NOMO-1 treated with DMSO at 0.1 percent for 48 hours (cell line): ENCODE measurements at regions not wholly inside any gene's neighbourhood (a gene's known extent, or its start where the extent isn't known, plus 50 kb on each side); places are given as distances from the start of the nearest gene placed in this dataset.

ENCODE experiments used
- DNase-seq: peaks from one replicate; lab custom pipeline; 2025; ENCODE audit not compliant: unreplicated experiment; lab: John Stamatoyannopoulos, UW

DNA sequence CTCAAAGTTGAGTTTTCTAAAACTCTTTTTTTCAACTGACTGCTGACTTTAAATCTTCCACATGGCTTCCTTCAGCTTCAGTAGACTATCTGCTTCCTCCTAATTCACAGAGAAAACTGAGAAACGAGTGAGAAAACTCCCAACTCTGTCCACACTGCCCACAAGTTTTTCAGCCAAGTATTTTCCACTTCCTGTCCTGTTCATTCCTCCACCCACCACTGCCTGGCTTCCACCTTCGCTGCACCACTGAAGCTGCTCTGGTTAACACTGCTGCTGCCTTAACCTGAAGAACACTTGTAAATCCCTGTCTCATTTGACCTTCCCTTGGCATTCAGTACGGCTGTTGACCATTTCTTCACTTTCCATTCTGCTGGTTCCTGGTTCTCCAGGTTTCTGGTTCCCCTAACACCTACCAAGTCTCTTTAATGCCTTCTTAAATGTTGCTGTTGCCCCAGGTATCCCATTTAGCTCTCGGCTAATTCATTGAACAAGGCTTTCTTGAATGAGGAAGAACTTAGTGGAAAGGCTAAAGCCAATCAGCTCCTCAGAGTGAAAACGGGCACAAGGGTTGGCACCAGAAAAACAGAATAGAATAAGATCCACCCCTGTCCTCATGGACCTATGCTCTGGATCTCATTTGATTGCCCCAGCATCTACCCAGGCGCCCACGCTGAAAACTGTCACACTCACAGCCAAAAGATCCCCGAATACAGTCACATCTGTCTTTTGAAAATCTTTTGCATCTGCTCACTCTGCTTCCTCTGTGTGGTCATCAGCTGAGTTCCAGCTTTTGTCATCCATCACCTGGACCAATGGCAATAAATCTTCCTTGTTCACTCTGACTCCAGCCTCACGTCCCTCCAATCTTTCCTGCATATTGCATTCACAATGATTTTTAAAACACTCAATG is 104.4 kb upstream of the TAB2 start:
- DNase-seq: peak; percentile 8

GRCh38 chr6:149213829-149214228 is 103.7 kb upstream of the TAB2 start:
- no peak for DNase-seq

DNA sequence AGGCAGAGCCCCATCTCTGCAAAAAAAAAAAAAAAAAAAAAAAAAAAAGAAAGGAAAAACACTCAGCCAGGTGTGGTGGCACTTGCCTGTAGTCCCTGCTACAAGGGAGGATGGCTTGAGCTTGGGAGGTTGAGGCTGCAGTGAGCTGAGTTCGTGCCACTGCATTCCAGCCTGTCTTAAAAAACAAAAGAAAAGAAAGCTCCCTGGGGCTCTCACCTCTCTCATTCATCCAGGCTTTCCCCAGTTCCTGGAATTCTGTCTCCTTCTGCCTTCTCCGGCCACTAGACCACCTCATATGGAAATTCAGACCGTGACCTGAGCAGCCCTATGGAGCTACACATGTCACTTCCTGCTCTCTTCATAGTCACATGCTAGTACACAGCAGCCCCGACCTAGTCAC is 101.1 kb upstream of the TAB2 start:
- no peak for DNase-seq

- no peak for DNase-seq
These were observed 100.0 kb upstream of the TAB2 start for GRCh38 chr6:149217466-149217888.

GRCh38 chr6:149218471-149218870 is 99.0 kb upstream of the TAB2 start:
- no peak for DNase-seq

- no peak for DNase-seq
These were observed 98.6 kb upstream of the TAB2 start for GRCh38 chr6:149218915-149219314.

- no peak for DNase-seq
These were observed 96.4 kb upstream of the TAB2 start for GRCh38 chr6:149220882-149221773.

DNA sequence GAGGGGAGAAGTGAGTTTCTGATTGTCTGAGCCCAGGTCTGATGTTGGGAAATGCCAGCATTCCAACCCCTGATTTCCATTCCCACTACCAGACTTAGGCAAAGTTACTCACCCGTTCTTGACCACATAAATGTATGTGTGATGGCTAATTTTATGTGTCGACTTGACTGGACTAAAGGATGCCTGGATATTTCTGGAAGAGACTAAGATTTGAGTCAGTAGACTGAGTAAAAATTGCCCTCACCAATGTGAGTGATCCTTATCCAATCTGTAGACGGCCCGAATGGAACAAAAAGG is 95.8 kb upstream of the TAB2 start:
- no peak for DNase-seq

DNA sequence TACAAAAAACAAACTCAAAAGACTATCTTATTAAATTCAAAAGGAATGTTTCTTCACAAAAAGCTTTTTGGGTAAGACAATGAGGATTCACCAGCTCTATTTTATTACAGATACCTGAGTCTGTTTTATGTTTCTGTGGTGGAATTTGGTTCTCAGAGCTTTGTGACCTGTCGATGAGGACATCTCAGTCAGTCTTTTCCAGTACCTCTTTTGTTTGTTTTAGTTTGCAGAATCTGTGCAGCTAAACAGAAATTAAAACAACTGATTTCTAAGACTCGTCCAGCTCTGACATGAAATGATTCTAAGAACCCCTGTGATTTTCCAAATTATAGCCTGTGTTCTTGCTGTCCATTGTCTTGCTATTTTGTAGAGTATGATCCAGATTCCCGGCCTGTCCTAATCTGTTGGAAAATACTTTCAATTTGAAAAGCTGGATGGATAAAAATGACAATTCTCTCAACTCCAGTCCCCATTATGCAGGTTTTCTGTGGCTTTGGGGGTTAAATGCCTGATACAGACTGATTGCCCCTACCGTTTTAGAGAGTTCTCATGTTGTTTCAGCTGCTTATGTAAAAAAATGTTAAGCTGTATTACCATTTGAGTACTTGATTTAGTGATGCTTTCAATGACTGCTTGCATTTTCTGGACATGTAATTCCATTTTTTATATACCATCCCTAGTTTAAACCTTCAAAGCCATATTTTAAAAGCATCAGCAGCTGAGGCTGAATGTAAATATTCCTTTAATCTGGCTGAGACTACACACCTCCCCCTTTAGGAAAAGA is 94.2 kb upstream of the TAB2 start:
- DNase-seq: no peak

DNA sequence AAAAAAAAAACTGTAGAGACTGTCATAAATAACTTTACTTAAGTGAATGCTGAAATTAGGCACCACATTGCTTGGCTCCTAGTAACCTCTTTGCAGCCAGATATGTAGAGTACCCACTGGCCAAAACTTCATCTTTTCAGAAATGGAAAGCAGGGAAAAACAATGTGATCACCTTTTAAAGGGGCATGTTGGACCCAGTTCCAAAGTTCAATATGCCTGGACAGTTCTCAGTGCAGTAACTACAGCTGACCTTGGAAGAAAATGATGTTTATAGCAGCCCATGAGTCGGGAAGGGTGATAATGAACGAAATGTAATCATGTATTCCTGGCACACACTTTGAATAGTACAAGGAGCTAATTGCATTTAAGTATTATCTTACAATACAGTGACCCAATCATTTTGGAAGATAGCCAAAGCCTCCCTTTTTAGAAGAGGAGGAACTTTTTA is 93.6 kb upstream of the TAB2 start:
- no peak for DNase-seq

DNA sequence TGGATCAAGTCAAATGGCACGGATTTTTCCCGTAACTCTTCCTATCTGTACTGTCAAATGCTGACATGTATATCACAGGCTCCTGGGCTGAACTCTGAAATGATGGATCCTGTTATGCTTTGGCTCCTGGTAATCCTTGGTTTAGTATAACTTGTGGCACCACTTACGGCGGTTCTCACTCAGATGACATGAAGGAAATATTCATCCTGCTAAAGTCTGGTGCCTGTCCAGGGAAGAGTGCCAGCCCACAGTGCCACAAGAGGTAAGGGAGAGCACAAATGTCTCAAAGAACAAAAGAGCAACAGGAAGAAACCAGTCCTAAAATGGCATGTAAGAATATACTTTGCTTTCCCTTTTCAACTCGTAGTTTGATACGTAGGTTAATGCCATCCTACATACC is 93.1 kb upstream of the TAB2 start:
- DNase-seq: no peak

DNA sequence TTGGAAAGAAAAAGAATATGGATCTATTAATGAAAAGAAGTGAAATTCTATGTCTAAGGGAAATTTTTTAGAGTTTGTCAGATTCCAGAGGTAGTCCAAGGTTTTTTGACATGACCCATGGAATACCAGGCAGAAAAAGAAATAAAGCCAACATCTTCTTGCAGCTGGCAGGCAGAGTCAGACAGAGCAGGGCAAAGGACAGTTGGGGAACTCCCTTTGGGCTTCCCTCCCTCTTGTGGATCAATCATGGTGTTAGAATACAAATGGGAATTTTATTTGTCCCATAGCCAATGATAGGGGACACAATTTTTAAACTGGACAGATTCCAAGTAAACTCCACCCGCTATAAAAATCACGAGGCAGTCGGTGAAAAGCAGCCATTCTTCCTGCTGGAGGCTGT is 92.1 kb upstream of the TAB2 start:
- no peak for DNase-seq

DNA sequence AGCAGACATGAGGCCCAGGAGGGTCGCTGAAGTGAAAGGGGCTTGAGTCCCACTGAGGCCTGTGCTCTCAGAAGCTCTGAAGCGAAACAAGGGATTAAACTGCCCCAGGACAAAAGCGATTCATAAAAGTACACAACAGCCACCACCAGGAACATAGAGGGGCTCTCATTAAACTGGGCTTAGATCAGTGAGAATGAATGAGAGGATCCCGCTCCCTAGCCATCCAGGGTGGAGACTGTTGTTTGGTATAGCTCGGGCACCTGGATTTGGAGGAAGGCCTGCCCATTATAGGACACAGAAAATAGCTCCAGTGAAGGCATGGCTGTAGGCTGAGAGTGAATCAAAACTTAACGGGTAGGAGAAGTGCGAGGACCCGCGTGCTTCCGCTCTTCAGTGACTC is 91.6 kb upstream of the TAB2 start:
- no peak for DNase-seq

- no peak for DNase-seq
These were observed 89.7 kb upstream of the TAB2 start for GRCh38 chr6:149227796-149228195.

GRCh38 chr6:149228311-149228955 is 89.1 kb upstream of the TAB2 start:
- DNase-seq: no peak

GRCh38 chr6:149229096-149229495 is 88.4 kb upstream of the TAB2 start:
- DNase-seq: no peak

- peak; percentile 76 for DNase-seq
These were observed 86.6 kb upstream of the TAB2 start for GRCh38 chr6:149230712-149231460.

DNA sequence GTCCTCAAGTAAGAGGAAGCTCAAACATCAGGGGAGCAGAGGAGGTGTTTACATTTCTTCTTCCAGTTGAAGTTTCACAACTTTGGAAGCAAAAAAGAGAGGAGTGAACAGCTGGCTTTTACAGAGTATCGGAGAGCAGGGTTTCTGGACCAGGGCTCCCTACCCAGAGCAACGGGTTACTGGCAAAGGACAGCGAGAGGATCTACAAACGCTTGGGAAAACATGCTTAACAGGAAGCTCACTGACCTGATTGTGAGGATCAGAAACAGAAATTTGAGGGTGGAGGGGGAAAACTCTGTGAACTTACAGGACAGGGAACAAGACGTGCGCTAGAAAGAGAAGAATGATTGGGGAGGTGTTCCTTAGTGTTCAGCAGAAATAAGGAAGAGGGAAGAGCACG is 85.7 kb upstream of the TAB2 start:
- DNase-seq: peak; percentile 33

- DNase-seq: no peak
These were observed 84.3 kb upstream of the TAB2 start for GRCh38 chr6:149233056-149233715.
